ENCODE measurements at regions not wholly inside any gene's neighbourhood (a gene's known extent, or its start where the extent isn't known, plus 50 kb on each side); places are given as distances from the start of the nearest gene placed in this dataset.

- no peak for TF ChIP-seq PRDM15 (CRISPR knock-in tag; IDR thresholded peaks at IDR 0.05)
- no peak for TF ChIP-seq ZNF12 (CRISPR knock-in tag; IDR thresholded peaks at IDR 0.05)
- no peak for TF ChIP-seq SYNCRIP (IDR thresholded peaks at IDR 0.05; ENCODE audit: insufficient read depth, low read depth, low read length)
- no peak for TF ChIP-seq ZNF451 (CRISPR knock-in tag; IDR thresholded peaks at IDR 0.05)
- no peak for TF ChIP-seq ISX (CRISPR knock-in tag; conservative IDR thresholded peaks at IDR 0.05)
- TF ChIP-seq ZNF282 (IDR thresholded peaks at IDR 0.05; ENCODE audit: partially characterized antibody) = no peak
- TF ChIP-seq TP53 (CRISPR knock-in tag; conservative IDR thresholded peaks at IDR 0.05) = no peak
- no peak for TF ChIP-seq TIGD3 (CRISPR knock-in tag; IDR thresholded peaks at IDR 0.05; ENCODE audit: borderline replicate concordance)
- TF ChIP-seq SNAPC4 (CRISPR knock-in tag; IDR thresholded peaks at IDR 0.05) = no peak
- TF ChIP-seq ZNF121 (CRISPR knock-in tag; IDR thresholded peaks at IDR 0.05) = no peak
Observed at GRCh38 chr6:105839266-105839665, 246.9 kb upstream of the PRDM1 start (continued).
